B cell (primary cell): ENCODE measurements at regions not wholly inside any gene's neighbourhood (a gene's known extent, or its start where the extent isn't known, plus 50 kb on each side); places are given as distances from the start of the nearest gene placed in this dataset.

ENCODE experiments used
- CTCF ChIP-seq: fragments of 200-600 bp; IDR thresholded peaks from one replicate; pipeline ENCODE4 v1.8.0; 2022; ENCODE audit warnings: antibody characterized with exemption, mild to moderate bottlenecking
- EZH2 ChIP-seq: IDR thresholded peaks from 2 replicates; pipeline ENCODE4 v1.6.1; 2012; ENCODE audit warnings: borderline replicate concordance, low read depth, mild to moderate bottlenecking, moderate library complexity, low read length; ENCODE audit not compliant: insufficient read depth, poor library complexity, severe bottlenecking

- TF ChIP-seq EZH2: no peak
- no peak for TF ChIP-seq CTCF
These were observed 2293.3 kb downstream of the PCDH9 start for GRCh38 chr13:64936879-64937278.
